Liver (tissue), 8 donors: ENCODE measurements at regions not wholly inside any gene's neighbourhood (a gene's known extent, or its start where the extent isn't known, plus 50 kb on each side); places are given as distances from the start of the nearest gene placed in this dataset.
"Not testable (repeated sequence)": the region's sequence is repeated elsewhere in the genome, so short reads cannot be mapped to it uniquely, and the experiment has no call there.

Experiments used
- DNase-seq: peaks from one replicate; pipeline ENCODE4 v3.0.0-alpha.2; 2017; ENCODE audit warnings: low spot score
- H3K27ac ChIP-seq, 2 donors: one replicate each; pipeline ENCODE4 v1.7.0; 2013; ENCODE audit warnings: inconsistent platforms in 2 of 2, low read length in 2 of 2, control low read depth in 1 of 2, low read depth in 1 of 2, mild to moderate bottlenecking in 1 of 2
- H3K27me3 ChIP-seq, 4 donors: one replicate each; pipeline versions ENCODE4 v1.6.1 to v1.7.0; 2013; ENCODE audit warnings: low read length in 3 of 4, inconsistent platforms in 1 of 4, mild to moderate bottlenecking in 1 of 4, moderate library complexity in 1 of 4; ENCODE audit not compliant: control insufficient read depth in 4 of 4, insufficient read depth in 4 of 4
- H3K36me3 ChIP-seq, 4 donors: one replicate each; pipeline versions ENCODE4 v1.6.1 to v1.7.0; 2013; ENCODE audit warnings: low read length in 3 of 4, mild to moderate bottlenecking in 3 of 4, low read depth in 1 of 4, moderate library complexity in 1 of 4; ENCODE audit not compliant: control insufficient read depth in 4 of 4, insufficient read depth in 3 of 4
- H3K4me1 ChIP-seq, 4 donors: one replicate each; pipeline versions ENCODE4 v1.6.1 to v1.7.0; 2013; ENCODE audit warnings: low read length in 3 of 4, mild to moderate bottlenecking in 3 of 4, moderate library complexity in 1 of 4; ENCODE audit not compliant: control insufficient read depth in 4 of 4, insufficient read depth in 4 of 4
- H3K4me3 ChIP-seq, 3 donors: one replicate each; pipeline versions ENCODE4 v1.6.1 to v1.7.0; 2013; ENCODE audit warnings: low read length in 3 of 3, control low read depth in 1 of 3, low read depth in 1 of 3, mild to moderate bottlenecking in 1 of 3
- H3K9ac ChIP-seq, 2 donors: one replicate each; pipeline ENCODE4 v1.7.0; 2013; ENCODE audit warnings: low read length in 2 of 2, mild to moderate bottlenecking in 2 of 2, moderate library complexity in 2 of 2, control low read depth in 1 of 2, low read depth in 1 of 2
- H3K9me3 ChIP-seq, 4 donors: one replicate each; pipeline versions ENCODE4 v1.6.1 to v1.7.0; 2013; ENCODE audit warnings: low read length in 3 of 4; ENCODE audit not compliant: control insufficient read depth in 4 of 4
- EGR1 ChIP-seq, 2 donors: IDR thresholded peaks; 2 replicates each; pipeline ENCODE4 v1.6.1; 2016 to 2018; ENCODE audit warnings: antibody characterized with exemption in 2 of 2, low read depth in 2 of 2
- FOXA1 ChIP-seq: IDR thresholded peaks from 2 replicates; pipeline ENCODE4 v1.6.1; 2016; ENCODE audit warnings: antibody characterized with exemption
- FOXA2 ChIP-seq: IDR thresholded peaks from 2 replicates; pipeline ENCODE4 v1.6.1; 2016; ENCODE audit warnings: antibody characterized with exemption
- GABPA ChIP-seq, 2 donors: IDR thresholded peaks in 1 of 2; conservative IDR thresholded peaks in 1 of 2; 2 replicates each; pipeline ENCODE4 v1.6.1; 2016; ENCODE audit warnings: antibody characterized with exemption in 2 of 2, mild to moderate bottlenecking in 1 of 2, moderate library complexity in 1 of 2
- HNF4A ChIP-seq, 2 donors: conservative IDR thresholded peaks; 2 replicates each; pipeline ENCODE4 v1.6.1; 2016; ENCODE audit warnings: antibody characterized with exemption in 2 of 2, mild to moderate bottlenecking in 2 of 2
- HNF4G ChIP-seq: IDR thresholded peaks from 2 replicates; pipeline ENCODE4 v1.6.1; 2016; ENCODE audit warnings: antibody characterized with exemption
- JUND ChIP-seq, 2 donors: IDR thresholded peaks; 2 replicates each; pipeline ENCODE4 v1.6.1; 2016; ENCODE audit warnings: antibody characterized with exemption in 2 of 2
- NR2F2 ChIP-seq: IDR thresholded peaks from 2 replicates; pipeline ENCODE4 v1.6.1; 2016; ENCODE audit warnings: antibody characterized with exemption
- RAD21 ChIP-seq, 2 donors: IDR thresholded peaks; 2 replicates each; pipeline ENCODE4 v1.6.1; 2016; ENCODE audit warnings: antibody characterized with exemption in 2 of 2, mild to moderate bottlenecking in 2 of 2
- RXRA ChIP-seq, 2 donors: IDR thresholded peaks; 2 replicates each; pipeline ENCODE4 v1.6.1; 2017 to 2018; ENCODE audit warnings: antibody characterized with exemption in 2 of 2, mild to moderate bottlenecking in 1 of 2
- SP1 ChIP-seq: IDR thresholded peaks from 2 replicates; pipeline ENCODE4 v1.6.1; 2018; ENCODE audit warnings: antibody characterized with exemption, mild to moderate bottlenecking
- TAF1 ChIP-seq: conservative IDR thresholded peaks from 2 replicates; pipeline ENCODE4 v1.6.1; 2016; ENCODE audit warnings: antibody characterized with exemption, mild to moderate bottlenecking
- YY1 ChIP-seq: IDR thresholded peaks from 2 replicates; pipeline ENCODE4 v1.6.1; 2016; ENCODE audit warnings: antibody characterized with exemption, mild to moderate bottlenecking
- WGBS: extraction: QIAGEN DNeasy Blood & Tissue Kit; methylation state at CpG from one replicate; pipeline ENCODE4 v1.1.7; 2013; 5-methylcytosine and 5-hydroxymethylcytosine counted together
- TF ChIP-seq, protein P1 (sequence below): IDR thresholded peaks from 2 replicates; pipeline ENCODE4 v1.6.1; 2016; ENCODE audit warnings: antibody characterized with exemption
- TF ChIP-seq, protein P2 (sequence below): fragments of 150-350 bp; IDR thresholded peaks from 2 replicates; pipeline ENCODE4 v1.5.1; 2017; ENCODE audit warnings: improper control_type of control experiment, low read depth, low read length; ENCODE audit not compliant: missing input control
- TF ChIP-seq, protein P3 (sequence below): IDR thresholded peaks from 2 replicates; pipeline ENCODE4 v1.6.1; 2016; ENCODE audit warnings: antibody characterized with exemption
- TF ChIP-seq, protein P4 (sequence below): IDR thresholded peaks from 2 replicates; pipeline ENCODE4 v1.6.1; 2016; ENCODE audit warnings: antibody characterized with exemption
- TF ChIP-seq, protein P5 (sequence below): IDR thresholded peaks from 2 replicates; pipeline ENCODE4 v1.6.1; 2016; ENCODE audit warnings: antibody characterized with exemption, mild to moderate bottlenecking
- donor health status: healthy.
- donor health status: healthy.
- donor health status: healthy.
- donor health status: healthy.
- donor health status: healthy.

DNA sequence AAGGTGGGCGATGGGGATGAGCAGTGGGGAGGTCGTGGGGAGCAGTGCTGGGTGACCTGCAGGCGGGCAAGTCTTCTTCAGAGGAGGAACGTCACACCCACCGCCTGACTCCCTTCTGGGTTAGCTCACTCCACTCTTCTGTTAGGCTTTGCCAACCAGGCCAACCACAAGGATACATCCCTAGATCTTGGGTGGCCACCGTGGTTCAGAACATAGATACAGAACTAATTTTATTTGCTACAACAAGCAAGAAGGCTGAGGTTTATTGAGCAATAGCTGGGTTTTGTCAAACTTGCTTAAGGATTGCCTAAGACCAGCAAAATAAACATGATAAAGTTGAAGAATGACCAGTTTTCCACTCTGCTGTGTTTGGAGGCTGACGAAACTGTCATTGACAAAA lies 109.4 kb downstream of the DACT1 start:
- no peak for DNase-seq
- Histone ChIP-seq H3K27me3 (no peaks in the 10 kb centered on the region), H3K36me3 (no peaks in the 10 kb centered on the region), H3K9ac (no peak overlapping the region), H3K4me3 (no peak overlapping the region), H3K9me3 (no peaks in the 10 kb centered on the region), H3K27ac (peak overlapping the region in 1 of 2 donors; percentile 33), H3K4me1 (peaks cover 0 to 12% (median 10%) of the 10 kb centered on the region in 4 donors)
- peak; percentile 17 to 32 for TF ChIP-seq HNF4A (conservative IDR thresholded peaks at IDR 0.05)
- TF ChIP-seq, protein P1, sequence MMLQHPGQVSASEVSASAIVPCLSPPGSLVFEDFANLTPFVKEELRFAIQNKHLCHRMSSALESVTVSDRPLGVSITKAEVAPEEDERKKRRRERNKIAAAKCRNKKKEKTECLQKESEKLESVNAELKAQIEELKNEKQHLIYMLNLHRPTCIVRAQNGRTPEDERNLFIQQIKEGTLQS: peak; percentile 48
- no peak for TF ChIP-seq NR2F2
- TF ChIP-seq RAD21 (IDR thresholded peaks at IDR 0.05): peak in 1 of 2 donors; percentile 40
- no peak for TF ChIP-seq TAF1
- TF ChIP-seq FOXA2: peak; percentile 14
- peak; percentile 39 for TF ChIP-seq SP1
- peak; percentile 17 to 35 for TF ChIP-seq RXRA (IDR thresholded peaks at IDR 0.05)
- 68% methylated on average over 7 of the region's 7 CpGs for WGBS

DNA sequence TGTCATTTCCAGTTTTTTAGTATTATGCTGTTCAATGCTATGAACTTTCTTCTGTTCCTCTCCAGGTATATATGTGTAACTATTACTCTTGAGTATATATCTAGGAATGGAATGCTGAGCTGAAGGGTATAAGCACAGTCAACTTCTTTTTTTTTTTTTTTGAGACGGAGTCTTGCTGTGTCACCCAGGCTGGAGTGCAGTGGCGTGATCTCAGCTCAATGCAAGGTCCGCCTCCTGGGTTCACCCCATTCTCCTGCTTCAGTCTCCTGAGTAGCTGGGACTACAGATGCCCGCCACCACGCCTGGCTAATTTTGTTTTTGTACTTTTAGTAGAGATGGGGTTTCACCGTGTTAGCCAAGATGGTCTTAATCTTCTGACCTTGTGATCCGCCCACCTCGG lies 110.5 kb downstream of the DACT1 start:
- H3K9ac ChIP-seq, H3K4me3 ChIP-seq, H3K27me3 ChIP-seq, H3K9me3 ChIP-seq, H3K27ac ChIP-seq, H3K36me3 ChIP-seq, DNase-seq: not testable (repeated sequence)
- 94% methylated on average over 8 of the region's 8 CpGs for WGBS
- H3K4me1 ChIP-seq: peaks cover 0 to 22% (median 18%) of the 10 kb centered on the region in 4 donors

DNA sequence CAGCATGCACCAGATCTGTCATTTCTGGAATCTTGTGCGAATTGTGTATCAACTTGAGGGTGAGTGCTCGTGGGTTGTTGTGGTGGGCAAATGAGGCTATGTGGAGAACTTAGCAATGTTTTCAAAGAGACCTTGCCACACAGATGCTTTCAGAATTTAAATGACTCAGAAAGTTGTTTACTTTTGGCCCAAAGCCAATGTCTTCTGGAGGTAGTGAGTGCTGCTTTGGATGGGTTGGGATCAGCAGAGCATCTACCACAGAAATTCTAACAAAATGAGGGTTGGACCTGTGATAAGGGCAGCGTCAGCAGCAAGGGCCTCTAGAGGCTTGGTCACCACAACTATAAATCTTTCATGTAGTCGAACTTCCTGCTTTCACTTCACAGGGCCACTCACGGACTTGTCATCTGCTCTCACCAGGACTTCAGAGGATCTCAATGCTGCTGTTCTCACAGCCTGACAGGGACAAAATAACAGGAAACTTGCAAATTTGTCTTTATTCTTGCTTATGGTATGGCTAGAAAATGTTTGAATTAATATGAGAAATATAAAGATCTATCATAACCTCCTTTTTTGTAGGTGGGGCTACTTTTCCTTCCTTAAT lies 111.4 kb downstream of the DACT1 start:
- 64% methylated on average over 5 of the region's 5 CpGs for WGBS
- Histone ChIP-seq H3K27me3 (no peaks in the 10 kb centered on the region), H3K36me3 (no peaks in the 10 kb centered on the region), H3K4me3 (no peak overlapping the region), H3K27ac (no peak overlapping the region), H3K9me3 (no peaks in the 10 kb centered on the region), H3K9ac (no peak overlapping the region), H3K4me1 (peaks cover 0 to 23% (median 20%) of the 10 kb centered on the region in 4 donors)
- no peak for DNase-seq
- TF ChIP-seq NR2F2 (no peak), YY1 (no peak), FOXA2 (no peak), SP1 (no peak), RXRA (IDR thresholded peaks at IDR 0.05) (no peak), HNF4A (conservative IDR thresholded peaks at IDR 0.05) (no peak), JUND (IDR thresholded peaks at IDR 0.05) (no peak), RAD21 (IDR thresholded peaks at IDR 0.05) (no peak), FOXA1 (no peak), HNF4G (no peak), TAF1 (no peak), GABPA (IDR thresholded peaks at IDR 0.05 in 1 of 2, conservative IDR thresholded peaks at IDR 0.05 in 1 of 2) (no peak), EGR1 (IDR thresholded peaks at IDR 0.05; ENCODE audit: low read depth in 2 of 2) (no peak)
- TF ChIP-seq, protein P2, sequence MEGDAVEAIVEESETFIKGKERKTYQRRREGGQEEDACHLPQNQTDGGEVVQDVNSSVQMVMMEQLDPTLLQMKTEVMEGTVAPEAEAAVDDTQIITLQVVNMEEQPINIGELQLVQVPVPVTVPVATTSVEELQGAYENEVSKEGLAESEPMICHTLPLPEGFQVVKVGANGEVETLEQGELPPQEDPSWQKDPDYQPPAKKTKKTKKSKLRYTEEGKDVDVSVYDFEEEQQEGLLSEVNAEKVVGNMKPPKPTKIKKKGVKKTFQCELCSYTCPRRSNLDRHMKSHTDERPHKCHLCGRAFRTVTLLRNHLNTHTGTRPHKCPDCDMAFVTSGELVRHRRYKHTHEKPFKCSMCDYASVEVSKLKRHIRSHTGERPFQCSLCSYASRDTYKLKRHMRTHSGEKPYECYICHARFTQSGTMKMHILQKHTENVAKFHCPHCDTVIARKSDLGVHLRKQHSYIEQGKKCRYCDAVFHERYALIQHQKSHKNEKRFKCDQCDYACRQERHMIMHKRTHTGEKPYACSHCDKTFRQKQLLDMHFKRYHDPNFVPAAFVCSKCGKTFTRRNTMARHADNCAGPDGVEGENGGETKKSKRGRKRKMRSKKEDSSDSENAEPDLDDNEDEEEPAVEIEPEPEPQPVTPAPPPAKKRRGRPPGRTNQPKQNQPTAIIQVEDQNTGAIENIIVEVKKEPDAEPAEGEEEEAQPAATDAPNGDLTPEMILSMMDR: no peak
- TF ChIP-seq, protein P3, sequence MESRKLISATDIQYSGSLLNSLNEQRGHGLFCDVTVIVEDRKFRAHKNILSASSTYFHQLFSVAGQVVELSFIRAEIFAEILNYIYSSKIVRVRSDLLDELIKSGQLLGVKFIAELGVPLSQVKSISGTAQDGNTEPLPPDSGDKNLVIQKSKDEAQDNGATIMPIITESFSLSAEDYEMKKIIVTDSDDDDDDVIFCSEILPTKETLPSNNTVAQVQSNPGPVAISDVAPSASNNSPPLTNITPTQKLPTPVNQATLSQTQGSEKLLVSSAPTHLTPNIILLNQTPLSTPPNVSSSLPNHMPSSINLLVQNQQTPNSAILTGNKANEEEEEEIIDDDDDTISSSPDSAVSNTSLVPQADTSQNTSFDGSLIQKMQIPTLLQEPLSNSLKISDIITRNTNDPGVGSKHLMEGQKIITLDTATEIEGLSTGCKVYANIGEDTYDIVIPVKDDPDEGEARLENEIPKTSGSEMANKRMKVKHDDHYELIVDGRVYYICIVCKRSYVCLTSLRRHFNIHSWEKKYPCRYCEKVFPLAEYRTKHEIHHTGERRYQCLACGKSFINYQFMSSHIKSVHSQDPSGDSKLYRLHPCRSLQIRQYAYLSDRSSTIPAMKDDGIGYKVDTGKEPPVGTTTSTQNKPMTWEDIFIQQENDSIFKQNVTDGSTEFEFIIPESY: no peak
- TF ChIP-seq, protein P4, sequence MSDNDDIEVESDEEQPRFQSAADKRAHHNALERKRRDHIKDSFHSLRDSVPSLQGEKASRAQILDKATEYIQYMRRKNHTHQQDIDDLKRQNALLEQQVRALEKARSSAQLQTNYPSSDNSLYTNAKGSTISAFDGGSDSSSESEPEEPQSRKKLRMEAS: no peak
- TF ChIP-seq, protein P5, sequence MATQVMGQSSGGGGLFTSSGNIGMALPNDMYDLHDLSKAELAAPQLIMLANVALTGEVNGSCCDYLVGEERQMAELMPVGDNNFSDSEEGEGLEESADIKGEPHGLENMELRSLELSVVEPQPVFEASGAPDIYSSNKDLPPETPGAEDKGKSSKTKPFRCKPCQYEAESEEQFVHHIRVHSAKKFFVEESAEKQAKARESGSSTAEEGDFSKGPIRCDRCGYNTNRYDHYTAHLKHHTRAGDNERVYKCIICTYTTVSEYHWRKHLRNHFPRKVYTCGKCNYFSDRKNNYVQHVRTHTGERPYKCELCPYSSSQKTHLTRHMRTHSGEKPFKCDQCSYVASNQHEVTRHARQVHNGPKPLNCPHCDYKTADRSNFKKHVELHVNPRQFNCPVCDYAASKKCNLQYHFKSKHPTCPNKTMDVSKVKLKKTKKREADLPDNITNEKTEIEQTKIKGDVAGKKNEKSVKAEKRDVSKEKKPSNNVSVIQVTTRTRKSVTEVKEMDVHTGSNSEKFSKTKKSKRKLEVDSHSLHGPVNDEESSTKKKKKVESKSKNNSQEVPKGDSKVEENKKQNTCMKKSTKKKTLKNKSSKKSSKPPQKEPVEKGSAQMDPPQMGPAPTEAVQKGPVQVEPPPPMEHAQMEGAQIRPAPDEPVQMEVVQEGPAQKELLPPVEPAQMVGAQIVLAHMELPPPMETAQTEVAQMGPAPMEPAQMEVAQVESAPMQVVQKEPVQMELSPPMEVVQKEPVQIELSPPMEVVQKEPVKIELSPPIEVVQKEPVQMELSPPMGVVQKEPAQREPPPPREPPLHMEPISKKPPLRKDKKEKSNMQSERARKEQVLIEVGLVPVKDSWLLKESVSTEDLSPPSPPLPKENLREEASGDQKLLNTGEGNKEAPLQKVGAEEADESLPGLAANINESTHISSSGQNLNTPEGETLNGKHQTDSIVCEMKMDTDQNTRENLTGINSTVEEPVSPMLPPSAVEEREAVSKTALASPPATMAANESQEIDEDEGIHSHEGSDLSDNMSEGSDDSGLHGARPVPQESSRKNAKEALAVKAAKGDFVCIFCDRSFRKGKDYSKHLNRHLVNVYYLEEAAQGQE: no peak
- TF ChIP-seq, protein P1: no peak
